Bronchial epithelial cell (primary cell): ENCODE measurements at regions not wholly inside any gene's neighbourhood (a gene's known extent, or its start where the extent isn't known, plus 50 kb on each side); places are given as distances from the start of the nearest gene placed in this dataset.
A peak's percentile ranks its signal among the peaks of the same experiment; 100 is the strongest.

Source experiments
- DNase-seq: peaks from one replicate; pipeline ENCODE4 v3.0.0-alpha.2; 2010; ENCODE audit warnings: low read depth
- FAIRE-seq: peaks from 2 replicates; lab custom pipeline; 2011; peaks lifted over from hg19 to GRCh38; lab: Jason Lieb, UNC
- H3K27me3 ChIP-seq: 2 replicates; pipeline ENCODE4 v1.5.1; 2011; ENCODE audit warnings: low read length; ENCODE audit not compliant: control insufficient read depth, insufficient read depth
- H3K36me3 ChIP-seq: 2 replicates; pipeline ENCODE4 v1.5.1; 2011; ENCODE audit warnings: low read length; ENCODE audit not compliant: control insufficient read depth, insufficient read depth
- H3K4me3 ChIP-seq: 2 replicates; pipeline ENCODE4 v1.5.1; 2011; ENCODE audit warnings: mild to moderate bottlenecking, low read depth, low read length, control low read depth
- TF ChIP-seq, protein P1 (sequence below): IDR thresholded peaks from 2 replicates; pipeline ENCODE4 v1.5.1; 2011; ENCODE audit warnings: mild to moderate bottlenecking, moderate library complexity, low read length, control low read depth, inconsistent platforms; ENCODE audit not compliant: insufficient read depth, severe bottlenecking

DNA sequence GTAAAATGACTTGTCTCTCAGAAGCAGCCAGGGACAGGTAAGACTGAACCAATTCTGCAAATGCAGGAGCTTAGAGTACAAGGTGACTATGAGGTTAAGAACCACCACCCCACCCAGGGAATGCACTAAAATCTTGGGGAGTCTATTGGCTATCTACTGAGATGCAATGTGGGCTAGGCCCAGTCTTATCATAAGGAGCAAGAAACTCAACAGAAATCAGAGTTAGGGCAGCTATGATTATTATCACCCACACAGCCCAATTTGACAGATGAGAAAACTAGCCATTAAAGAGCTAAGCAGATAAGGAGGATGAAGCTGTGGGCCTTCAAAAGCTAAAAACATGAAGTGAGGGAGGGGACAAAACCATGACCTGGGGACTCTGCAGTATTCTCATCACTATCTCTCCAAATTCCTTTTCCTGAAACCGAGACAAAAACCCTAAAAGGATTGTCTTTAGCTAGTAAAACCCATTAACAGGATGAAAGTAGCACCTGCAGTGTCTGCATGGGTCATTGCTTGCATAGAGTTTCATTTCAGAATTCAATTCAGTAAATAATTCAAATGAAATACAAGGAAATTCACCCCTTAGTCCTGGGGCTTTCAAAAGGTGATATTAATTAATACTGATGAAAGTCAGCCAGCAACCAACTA, 68.8 kb upstream of the USP47 start:
- FAIRE-seq (no peak), DNase-seq (no peak)
- H3K4me3 ChIP-seq, result no peak overlapping the region
- H3K27me3 ChIP-seq, result peaks cover 11% of the 10 kb centered on the region
- H3K36me3 ChIP-seq, result no peaks in the 10 kb centered on the region
- TF ChIP-seq, protein P1, sequence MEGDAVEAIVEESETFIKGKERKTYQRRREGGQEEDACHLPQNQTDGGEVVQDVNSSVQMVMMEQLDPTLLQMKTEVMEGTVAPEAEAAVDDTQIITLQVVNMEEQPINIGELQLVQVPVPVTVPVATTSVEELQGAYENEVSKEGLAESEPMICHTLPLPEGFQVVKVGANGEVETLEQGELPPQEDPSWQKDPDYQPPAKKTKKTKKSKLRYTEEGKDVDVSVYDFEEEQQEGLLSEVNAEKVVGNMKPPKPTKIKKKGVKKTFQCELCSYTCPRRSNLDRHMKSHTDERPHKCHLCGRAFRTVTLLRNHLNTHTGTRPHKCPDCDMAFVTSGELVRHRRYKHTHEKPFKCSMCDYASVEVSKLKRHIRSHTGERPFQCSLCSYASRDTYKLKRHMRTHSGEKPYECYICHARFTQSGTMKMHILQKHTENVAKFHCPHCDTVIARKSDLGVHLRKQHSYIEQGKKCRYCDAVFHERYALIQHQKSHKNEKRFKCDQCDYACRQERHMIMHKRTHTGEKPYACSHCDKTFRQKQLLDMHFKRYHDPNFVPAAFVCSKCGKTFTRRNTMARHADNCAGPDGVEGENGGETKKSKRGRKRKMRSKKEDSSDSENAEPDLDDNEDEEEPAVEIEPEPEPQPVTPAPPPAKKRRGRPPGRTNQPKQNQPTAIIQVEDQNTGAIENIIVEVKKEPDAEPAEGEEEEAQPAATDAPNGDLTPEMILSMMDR, result no peak

DNA sequence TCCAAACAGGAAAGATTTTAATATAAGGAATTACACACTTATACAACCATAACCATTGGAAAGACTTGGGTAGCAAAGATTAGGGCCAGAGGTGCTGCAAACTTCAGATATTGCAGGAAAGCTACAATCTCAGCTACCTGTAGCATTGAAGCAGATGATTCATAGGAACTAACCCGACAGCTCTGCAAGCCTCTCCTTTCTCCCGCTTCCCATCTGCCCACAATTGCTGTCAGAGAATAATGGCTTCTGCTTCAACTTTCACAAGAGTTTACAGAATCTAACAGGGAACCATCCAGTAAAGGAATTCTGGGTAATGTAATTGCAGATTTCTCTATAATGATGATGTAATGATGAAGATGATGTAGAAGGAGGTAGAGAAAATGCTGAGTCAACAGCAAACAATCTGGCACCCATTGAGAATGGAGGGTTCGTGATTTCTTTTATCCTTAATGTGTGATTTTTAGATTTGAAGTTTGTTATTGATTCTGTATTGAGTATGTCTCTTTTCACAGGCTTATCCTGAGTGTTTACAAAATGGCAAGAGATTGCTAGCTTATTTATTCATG, 70.8 kb upstream of the USP47 start:
- FAIRE-seq, result no peak
- DNase-seq, result no peak
- Histone ChIP-seq H3K4me3 (no peak overlapping the region), H3K27me3 (peaks cover 6% of the 10 kb centered on the region), H3K36me3 (no peaks in the 10 kb centered on the region)
- TF ChIP-seq, protein P1, result no peak

- FAIRE-seq, result no peak
- no peaks in the 10 kb centered on the region for H3K36me3 ChIP-seq
- DNase-seq, result no peak
Measured at GRCh38 chr11:11770296-11770695, 71.5 kb upstream of the USP47 start.

GRCh38 chr11:11769782-11770181, 72.0 kb upstream of the USP47 start:
- peaks cover 3% of the 10 kb centered on the region for H3K27me3 ChIP-seq
- peak; percentile 77 for FAIRE-seq
- H3K4me3 ChIP-seq, result no peak overlapping the region
- TF ChIP-seq, protein P1, result no peak
- no peak for DNase-seq
- H3K36me3 ChIP-seq, result no peaks in the 10 kb centered on the region

More at GRCh38 chr11:11770296-11770695, 71.5 kb upstream of the USP47 start:
- TF ChIP-seq, protein P1, result no peak
- peaks cover 3% of the 10 kb centered on the region for H3K27me3 ChIP-seq
- H3K4me3 ChIP-seq, result no peak overlapping the region

DNA sequence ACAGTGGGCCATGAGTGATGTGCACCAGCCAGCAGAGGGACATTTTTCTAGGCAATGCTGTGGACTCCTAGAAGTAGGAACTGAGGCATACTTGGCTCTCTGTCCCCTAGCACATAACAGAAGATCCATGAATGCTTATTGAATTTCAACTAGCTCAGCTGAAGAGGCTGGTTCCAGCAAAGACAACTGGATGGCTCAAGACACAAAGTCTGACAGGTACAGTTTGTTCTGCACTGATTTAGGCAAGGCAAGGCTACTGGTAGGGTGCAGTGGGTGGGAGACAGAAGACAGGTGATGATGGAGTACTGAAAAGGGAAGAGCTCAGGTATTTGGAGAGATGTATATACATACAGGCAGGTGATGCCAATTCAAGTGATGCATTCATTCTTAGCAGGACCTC, 72.4 kb upstream of the USP47 start:
- peaks cover 3% of the 10 kb centered on the region for H3K27me3 ChIP-seq
- DNase-seq (no peak), FAIRE-seq (no peak)
- H3K36me3 ChIP-seq, result no peaks in the 10 kb centered on the region
- H3K4me3 ChIP-seq, result no peak overlapping the region
- TF ChIP-seq, protein P1, result no peak
